ENCODE measurements at regions not wholly inside any gene's neighbourhood (a gene's known extent, or its start where the extent isn't known, plus 50 kb on each side); places are given as distances from the start of the nearest gene placed in this dataset.

DNA sequence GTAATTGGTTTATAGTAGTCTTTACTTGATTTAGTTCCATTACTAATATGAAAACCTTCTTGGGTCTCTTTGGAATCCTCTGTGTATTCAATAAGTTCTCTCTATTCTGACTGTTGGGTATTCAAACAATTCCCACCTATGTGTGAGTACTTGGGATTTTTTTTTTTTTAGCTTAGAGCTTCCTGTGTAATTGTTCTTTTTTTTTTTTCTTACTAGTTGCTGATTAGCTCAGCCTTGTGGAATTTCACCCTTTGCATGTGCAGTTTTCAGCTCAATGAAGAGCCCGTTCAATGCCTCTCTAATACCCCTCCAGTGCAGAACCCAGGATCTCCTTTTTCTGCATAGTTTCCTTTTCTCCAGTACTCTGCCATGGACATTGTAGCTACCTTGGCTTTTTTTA lies 339.1 kb upstream of the GALNT5 start:
- TF ChIP-seq, protein P1, sequence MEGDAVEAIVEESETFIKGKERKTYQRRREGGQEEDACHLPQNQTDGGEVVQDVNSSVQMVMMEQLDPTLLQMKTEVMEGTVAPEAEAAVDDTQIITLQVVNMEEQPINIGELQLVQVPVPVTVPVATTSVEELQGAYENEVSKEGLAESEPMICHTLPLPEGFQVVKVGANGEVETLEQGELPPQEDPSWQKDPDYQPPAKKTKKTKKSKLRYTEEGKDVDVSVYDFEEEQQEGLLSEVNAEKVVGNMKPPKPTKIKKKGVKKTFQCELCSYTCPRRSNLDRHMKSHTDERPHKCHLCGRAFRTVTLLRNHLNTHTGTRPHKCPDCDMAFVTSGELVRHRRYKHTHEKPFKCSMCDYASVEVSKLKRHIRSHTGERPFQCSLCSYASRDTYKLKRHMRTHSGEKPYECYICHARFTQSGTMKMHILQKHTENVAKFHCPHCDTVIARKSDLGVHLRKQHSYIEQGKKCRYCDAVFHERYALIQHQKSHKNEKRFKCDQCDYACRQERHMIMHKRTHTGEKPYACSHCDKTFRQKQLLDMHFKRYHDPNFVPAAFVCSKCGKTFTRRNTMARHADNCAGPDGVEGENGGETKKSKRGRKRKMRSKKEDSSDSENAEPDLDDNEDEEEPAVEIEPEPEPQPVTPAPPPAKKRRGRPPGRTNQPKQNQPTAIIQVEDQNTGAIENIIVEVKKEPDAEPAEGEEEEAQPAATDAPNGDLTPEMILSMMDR (IDR thresholded peaks at IDR 0.05; ENCODE audit: control insufficient read depth, extremely low read depth, insufficient read depth): no peak
- no peak overlapping the region for H3K4me3 ChIP-seq (ENCODE audit: low read depth, low read length)
- DNase-seq (ENCODE audit: low read depth): no peak

GRCh38 chr2:156930423-156930822 lies 327.1 kb upstream of the GALNT5 start:
- TF ChIP-seq, protein P1 (IDR thresholded peaks at IDR 0.05; ENCODE audit: control insufficient read depth, extremely low read depth, insufficient read depth): no peak
- DNase-seq (ENCODE audit: low read depth): no peak
- no peak overlapping the region for H3K4me3 ChIP-seq (ENCODE audit: low read depth, low read length)

DNA sequence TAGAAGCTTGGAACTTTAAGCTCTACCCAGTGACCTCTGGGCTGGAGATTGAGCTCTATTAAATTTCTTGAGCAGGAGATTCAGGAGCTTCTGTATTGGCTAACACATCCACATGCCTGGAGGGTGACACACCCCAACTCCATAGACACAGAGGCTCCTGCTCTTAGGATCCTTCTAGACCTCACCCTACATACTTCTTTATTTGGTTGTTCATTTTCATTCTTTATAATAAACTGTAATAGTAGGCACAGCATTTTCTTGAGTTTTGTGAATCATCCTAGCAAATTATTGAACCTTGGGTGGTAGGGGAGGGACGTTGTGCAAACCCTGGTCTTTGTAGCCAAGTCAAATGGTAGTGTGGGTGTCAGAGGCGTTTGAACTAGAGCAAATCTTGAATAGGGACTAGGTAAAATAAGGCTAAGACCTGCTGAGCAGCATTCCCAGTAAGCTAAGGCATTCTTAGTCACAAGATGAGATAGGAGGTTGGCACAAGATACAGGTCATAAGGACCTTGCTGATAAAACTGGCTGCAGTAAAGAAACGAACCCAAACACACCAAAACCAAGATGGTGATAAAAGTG lies 323.8 kb upstream of the GALNT5 start:
- no peak for DNase-seq (ENCODE audit: low read depth)
- TF ChIP-seq, protein P1 (IDR thresholded peaks at IDR 0.05; ENCODE audit: control insufficient read depth, extremely low read depth, insufficient read depth): no peak
- no peak overlapping the region for H3K4me3 ChIP-seq (ENCODE audit: low read depth, low read length)

DNA sequence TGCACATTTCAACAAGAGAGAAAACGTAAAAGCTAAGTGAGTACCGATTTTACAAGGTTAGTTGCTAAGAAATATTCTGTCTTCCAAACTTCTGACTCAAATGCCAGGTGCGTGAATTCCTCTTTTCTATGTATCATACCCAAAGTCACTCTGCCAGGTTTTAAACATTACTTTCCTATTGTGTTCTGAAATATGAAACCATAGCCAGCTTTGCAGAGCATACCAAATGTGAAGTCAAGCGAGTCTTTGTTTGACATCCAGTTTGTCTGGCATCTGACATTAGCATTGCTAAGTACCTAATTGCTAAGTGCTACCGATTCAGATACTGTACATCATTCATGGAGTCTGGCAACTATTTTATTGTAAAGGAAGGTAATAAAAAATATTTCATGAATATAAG lies 321.9 kb upstream of the GALNT5 start:
- DNase-seq (ENCODE audit: low read depth): peak; percentile 1
- no peak overlapping the region for H3K4me3 ChIP-seq (ENCODE audit: low read depth, low read length)
- TF ChIP-seq, protein P1 (IDR thresholded peaks at IDR 0.05; ENCODE audit: control insufficient read depth, extremely low read depth, insufficient read depth): no peak

- H3K4me3 ChIP-seq (ENCODE audit: low read depth, low read length): no peak overlapping the region
- DNase-seq (ENCODE audit: low read depth): no peak
- TF ChIP-seq, protein P1 (IDR thresholded peaks at IDR 0.05; ENCODE audit: control insufficient read depth, extremely low read depth, insufficient read depth): no peak
These were observed 320.1 kb upstream of the GALNT5 start for GRCh38 chr2:156937430-156937829.

DNA sequence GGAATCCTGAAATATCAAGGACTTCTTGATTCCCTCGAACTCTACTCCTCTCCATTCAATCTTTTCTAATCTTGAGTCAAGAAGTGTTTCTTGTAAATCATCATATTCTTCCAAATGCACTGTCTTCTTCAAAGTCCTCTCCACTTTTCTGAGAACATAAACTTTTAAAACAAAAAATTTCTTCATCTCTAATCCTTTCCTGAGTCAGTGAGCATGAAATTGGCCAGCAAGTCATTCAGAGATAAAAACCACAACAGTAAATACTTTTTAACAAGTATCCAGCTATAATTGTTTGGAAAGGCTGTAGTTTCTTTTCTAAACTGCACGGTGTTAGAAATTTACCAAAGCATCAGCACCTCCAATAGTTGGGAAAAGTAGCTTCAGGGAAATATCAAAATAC lies 312.6 kb upstream of the GALNT5 start:
- no peak for DNase-seq (ENCODE audit: low read depth)
- TF ChIP-seq, protein P1 (IDR thresholded peaks at IDR 0.05; ENCODE audit: control insufficient read depth, extremely low read depth, insufficient read depth): no peak
- H3K4me3 ChIP-seq (ENCODE audit: low read depth, low read length): no peak overlapping the region

DNA sequence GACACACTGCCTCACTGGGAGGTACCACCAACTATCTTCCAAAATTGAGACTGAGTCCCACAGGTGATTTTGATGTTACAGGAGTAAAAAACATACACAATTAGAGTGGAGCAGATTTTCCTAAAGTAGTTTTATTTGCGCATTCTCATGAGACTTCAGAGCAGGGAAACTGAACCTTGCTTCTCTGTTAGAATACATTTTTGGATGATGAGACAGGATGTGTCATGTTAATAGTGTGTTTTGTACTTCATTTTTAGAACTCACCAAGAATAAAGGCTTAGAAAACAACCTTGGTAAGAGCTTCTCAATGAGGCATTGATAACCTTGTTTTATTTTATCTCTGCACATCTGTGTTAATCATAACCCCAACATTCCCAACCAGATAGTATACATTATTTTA lies 310.2 kb upstream of the GALNT5 start:
- TF ChIP-seq, protein P1 (IDR thresholded peaks at IDR 0.05; ENCODE audit: control insufficient read depth, extremely low read depth, insufficient read depth): no peak
- no peak overlapping the region for H3K4me3 ChIP-seq (ENCODE audit: low read depth, low read length)
- no peak for DNase-seq (ENCODE audit: low read depth)
